Upper lobe of left lung (tissue), 6 donors: ENCODE measurements at regions not wholly inside any gene's neighbourhood (a gene's known extent, or its start where the extent isn't known, plus 50 kb on each side); places are given as distances from the start of the nearest gene placed in this dataset.

Experiments used
- ATAC-seq, 2 donors: fragments of 200-7000 bp; cut with Tn5 transposase; one replicate each; pipeline ENCODE4 v1.9.1; 2022; ENCODE audit warnings: mild to moderate bottlenecking in 2 of 2, moderate library complexity in 2 of 2; ENCODE audit not compliant: low FRiP score in 2 of 2
- DNase-seq, 2 donors: peaks; one replicate each; pipeline ENCODE4 v3.0.0-alpha.2; 2019 to 2020
- H3K27ac ChIP-seq, 4 donors: fragments of 200-600 bp; sonication (generic); one replicate each; pipeline ENCODE4 v1.5.1; 2016 to 2019
- H3K27me3 ChIP-seq, 4 donors: fragments of 200-600 bp; sonication (generic); one replicate each; pipeline ENCODE4 v1.5.1; 2017 to 2019
- H3K36me3 ChIP-seq, 4 donors: fragments of 200-600 bp; sonication (generic); one replicate each; pipeline ENCODE4 v1.5.1; 2016 to 2019
- H3K4me1 ChIP-seq, 4 donors: fragments of 200-600 bp; sonication (generic); one replicate each; pipeline ENCODE4 v1.5.1; 2018 to 2019
- H3K4me3 ChIP-seq, 4 donors: fragments of 200-600 bp; sonication (generic); one replicate each; pipeline ENCODE4 v1.5.1; 2017 to 2019; ENCODE audit warnings: mild to moderate bottlenecking in 2 of 4, moderate library complexity in 1 of 4
- H3K9me3 ChIP-seq, 4 donors: fragments of 200-600 bp; sonication (generic); one replicate each; pipeline ENCODE4 v1.5.1; 2018 to 2019
- EP300 ChIP-seq, 4 donors: sonication (generic); formaldehyde crosslinking; IDR thresholded peaks; one replicate each; pipeline ENCODE4 v1.5.1; 2017; ENCODE audit warnings: antibody characterized with exemption in 4 of 4, control low read depth in 2 of 4
- POLR2A ChIP-seq, 4 donors: fragments of 450-650 bp; IDR thresholded peaks; one replicate each; pipeline ENCODE4 v1.5.1; 2016 to 2017; ENCODE audit warnings: antibody characterized with exemption in 4 of 4, mild to moderate bottlenecking in 2 of 4
- POLR2AphosphoS5 ChIP-seq, 2 donors: sonication (generic); formaldehyde crosslinking; IDR thresholded peaks; one replicate each; pipeline ENCODE4 v1.5.1; 2017; ENCODE audit warnings: antibody characterized with exemption in 2 of 2
- WGBS, 2 donors: methylation state at CpG; one replicate each; pipeline ENCODE4 v1.1.5; 2017 to 2018; 5-methylcytosine and 5-hydroxymethylcytosine counted together
- TF ChIP-seq, protein P1 (sequence below), 6 experiments: fragments of 450-650 bp in 4 of 6; fragments of 200-600 bp in 2 of 6; sonication (generic) in 2 of 6; IDR thresholded peaks; one replicate each; pipeline ENCODE4 v1.5.1; 2016 to 2019; ENCODE audit warnings: antibody characterized with exemption in 6 of 6
- donor health status: DM: no; HTN: no; CAD: no; lungs with moderate emphysema.
- donor health status: DM: no; HTN: yes; CAD: no; lungs with severe emphysema.

DNA sequence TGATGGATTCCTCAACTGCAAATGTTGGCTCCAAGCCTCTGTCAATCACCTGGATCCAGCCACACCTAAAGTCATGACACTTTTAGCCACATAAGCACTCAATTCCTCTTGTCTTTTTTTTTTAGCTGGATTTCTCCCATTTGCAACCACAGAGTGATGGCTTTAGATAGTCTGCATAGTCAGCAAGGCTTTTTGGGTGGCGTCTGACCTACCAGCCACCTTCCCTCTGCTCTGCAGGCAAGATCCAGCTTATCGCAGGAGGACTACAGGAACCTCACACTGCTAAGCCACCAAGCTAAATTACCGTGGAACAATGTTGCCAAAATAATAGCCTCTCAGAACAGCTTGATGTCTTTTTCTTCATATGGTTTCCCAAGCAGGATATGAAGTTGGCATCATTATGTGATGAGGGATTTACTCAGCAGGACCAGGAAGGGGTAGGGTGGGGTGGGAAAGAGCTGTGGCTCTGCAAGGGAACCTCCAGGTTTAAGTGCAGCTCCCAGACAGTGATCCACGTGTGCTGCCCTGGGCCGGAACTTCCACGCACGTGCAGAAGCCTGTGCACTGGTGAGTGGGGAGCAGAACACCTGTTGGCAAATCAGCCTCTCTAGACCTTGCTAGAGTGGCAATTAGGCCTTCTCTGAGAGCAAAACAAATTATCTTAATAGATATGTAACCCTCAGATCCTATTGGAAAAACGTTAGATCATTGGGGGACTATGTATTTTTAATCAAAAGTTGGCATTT, 170.6 kb upstream of the NCK2 start:
- ATAC-seq: no peak
- Histone ChIP-seq H3K4me3 (no peak overlapping the region), H3K36me3 (no peaks in the 10 kb centered on the region), H3K4me1 (peaks cover 0 to 6% (median 2%) of the 10 kb centered on the region in 4 donors), H3K27ac (no peak overlapping the region), H3K9me3 (no peaks in the 10 kb centered on the region), H3K27me3 (no peaks in the 10 kb centered on the region)
- 67 to 81% methylated on average over 8 of the region's 8 CpGs for WGBS, 2 donors
- TF ChIP-seq, protein P1, sequence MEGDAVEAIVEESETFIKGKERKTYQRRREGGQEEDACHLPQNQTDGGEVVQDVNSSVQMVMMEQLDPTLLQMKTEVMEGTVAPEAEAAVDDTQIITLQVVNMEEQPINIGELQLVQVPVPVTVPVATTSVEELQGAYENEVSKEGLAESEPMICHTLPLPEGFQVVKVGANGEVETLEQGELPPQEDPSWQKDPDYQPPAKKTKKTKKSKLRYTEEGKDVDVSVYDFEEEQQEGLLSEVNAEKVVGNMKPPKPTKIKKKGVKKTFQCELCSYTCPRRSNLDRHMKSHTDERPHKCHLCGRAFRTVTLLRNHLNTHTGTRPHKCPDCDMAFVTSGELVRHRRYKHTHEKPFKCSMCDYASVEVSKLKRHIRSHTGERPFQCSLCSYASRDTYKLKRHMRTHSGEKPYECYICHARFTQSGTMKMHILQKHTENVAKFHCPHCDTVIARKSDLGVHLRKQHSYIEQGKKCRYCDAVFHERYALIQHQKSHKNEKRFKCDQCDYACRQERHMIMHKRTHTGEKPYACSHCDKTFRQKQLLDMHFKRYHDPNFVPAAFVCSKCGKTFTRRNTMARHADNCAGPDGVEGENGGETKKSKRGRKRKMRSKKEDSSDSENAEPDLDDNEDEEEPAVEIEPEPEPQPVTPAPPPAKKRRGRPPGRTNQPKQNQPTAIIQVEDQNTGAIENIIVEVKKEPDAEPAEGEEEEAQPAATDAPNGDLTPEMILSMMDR (IDR thresholded peaks at IDR 0.05): no peak
- TF ChIP-seq EP300 (IDR thresholded peaks at IDR 0.05) (no peak), POLR2AphosphoS5 (IDR thresholded peaks at IDR 0.05) (no peak), POLR2A (IDR thresholded peaks at IDR 0.05) (no peak)
- DNase-seq: no peak

DNA sequence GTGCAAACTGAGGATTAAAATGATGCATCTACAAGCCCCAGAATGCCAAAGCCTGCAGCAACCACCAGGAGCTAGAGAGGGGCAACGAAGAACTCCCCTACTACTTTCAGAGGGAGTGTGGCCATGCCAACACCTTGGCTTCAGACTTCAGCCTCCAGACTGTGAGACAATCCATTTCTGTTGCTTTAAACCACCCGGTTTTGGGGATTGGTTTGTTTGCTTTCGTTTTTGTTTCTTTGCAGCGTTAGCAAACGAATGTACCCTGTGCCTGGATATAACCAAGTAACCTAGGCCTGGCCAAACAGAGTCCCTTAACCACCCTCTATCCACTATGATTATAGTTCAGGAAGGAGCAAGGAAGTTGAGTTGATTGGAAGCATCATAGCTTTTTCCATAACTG, 171.2 kb upstream of the NCK2 start:
- DNase-seq (no peak), ATAC-seq (no peak)
- 67% methylated on average over 5 of the region's 5 CpGs for WGBS, 2 donors
- H3K36me3 ChIP-seq: no peaks in the 10 kb centered on the region
- peaks cover 0 to 6% (median 2%) of the 10 kb centered on the region in 4 donors for H3K4me1 ChIP-seq
- no peaks in the 10 kb centered on the region for H3K27me3 ChIP-seq
- TF ChIP-seq, protein P1 (IDR thresholded peaks at IDR 0.05): no peak
- no peak for TF ChIP-seq POLR2AphosphoS5 (IDR thresholded peaks at IDR 0.05)
- no peak for TF ChIP-seq POLR2A (IDR thresholded peaks at IDR 0.05)
- no peak for TF ChIP-seq EP300 (IDR thresholded peaks at IDR 0.05)
- no peaks in the 10 kb centered on the region for H3K9me3 ChIP-seq
- H3K4me3 ChIP-seq: no peak overlapping the region
- H3K27ac ChIP-seq: no peak overlapping the region

DNA sequence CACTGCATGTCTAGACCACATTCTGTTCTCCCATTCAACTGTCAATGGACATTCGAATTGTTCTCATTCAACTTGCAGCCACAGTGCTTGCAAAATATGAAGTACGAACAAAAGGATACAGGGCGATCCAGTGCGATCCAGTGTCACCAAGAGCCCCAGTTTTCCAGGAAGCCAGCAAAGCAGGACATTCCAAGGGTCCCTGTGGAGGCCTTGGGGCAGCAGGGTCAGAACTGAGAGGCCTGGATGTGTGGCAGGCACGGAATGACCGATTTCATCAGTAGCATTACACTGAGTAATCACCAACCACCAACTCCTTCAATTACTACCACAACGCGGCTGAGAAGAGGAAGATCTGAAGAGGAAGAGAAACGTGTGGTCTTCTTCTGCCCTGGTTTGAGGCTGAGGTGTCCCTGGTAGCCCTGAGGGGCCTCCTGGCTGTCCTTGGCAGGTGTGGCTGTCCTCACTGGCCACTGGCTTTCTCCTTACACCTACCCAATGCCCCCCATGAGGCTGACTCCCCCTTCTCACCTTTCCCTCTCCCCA, 172.7 kb upstream of the FHL2 start:
- Histone ChIP-seq H3K27ac (peak overlapping the region in 1 of 4 donors; percentile 11), H3K4me3 (no peak overlapping the region), H3K4me1 (peaks cover 0 to 6% (median 2%) of the 10 kb centered on the region in 4 donors), H3K9me3 (no peaks in the 10 kb centered on the region), H3K36me3 (no peaks in the 10 kb centered on the region), H3K27me3 (no peaks in the 10 kb centered on the region)
- peak in 1 of 2 donors; percentile 4 for ATAC-seq
- WGBS, 2 donors: 59 to 72% methylated on average over 8 of the region's 9 CpGs
- TF ChIP-seq EP300 (IDR thresholded peaks at IDR 0.05) (peak in 2 of 4 donors; percentile 43 to 44), POLR2A (IDR thresholded peaks at IDR 0.05) (no peak), POLR2AphosphoS5 (IDR thresholded peaks at IDR 0.05) (no peak)
- TF ChIP-seq, protein P1 (IDR thresholded peaks at IDR 0.05): no peak
- DNase-seq: no peak

DNA sequence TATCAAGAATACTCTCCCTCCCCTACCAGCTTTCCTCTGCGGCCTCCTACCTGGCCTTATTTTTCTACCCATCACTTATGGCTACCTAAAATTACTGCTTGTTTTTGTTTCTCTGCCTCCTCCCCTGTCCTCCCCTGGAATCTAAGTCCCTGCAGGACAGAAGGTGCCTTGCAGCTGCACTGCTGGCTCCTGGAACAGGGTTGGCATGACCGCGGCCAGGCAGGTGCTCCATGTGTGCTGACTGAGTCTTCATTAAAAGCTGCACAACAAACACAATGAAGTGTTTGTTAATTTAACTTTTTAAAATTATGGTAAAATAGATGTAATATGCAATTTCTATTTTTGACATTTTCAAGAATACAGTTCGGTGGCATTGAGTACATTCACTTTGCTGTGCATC, 171.9 kb upstream of the FHL2 start:
- Histone ChIP-seq H3K27ac (no peak overlapping the region), H3K36me3 (no peaks in the 10 kb centered on the region), H3K4me3 (no peak overlapping the region), H3K4me1 (peaks cover 0 to 3% (median under 1%) of the 10 kb centered on the region in 4 donors), H3K9me3 (no peaks in the 10 kb centered on the region), H3K27me3 (no peaks in the 10 kb centered on the region)
- ATAC-seq (no peak), DNase-seq (no peak)
- TF ChIP-seq POLR2AphosphoS5 (IDR thresholded peaks at IDR 0.05) (no peak), POLR2A (IDR thresholded peaks at IDR 0.05) (no peak), EP300 (IDR thresholded peaks at IDR 0.05) (no peak)
- TF ChIP-seq, protein P1 (IDR thresholded peaks at IDR 0.05): no peak
- 95% methylated on average over 4 of the region's 4 CpGs for WGBS, 2 donors
